NCI-H446 (cell line): ENCODE measurements at regions not wholly inside any gene's neighbourhood (a gene's known extent, or its start where the extent isn't known, plus 50 kb on each side); places are given as distances from the start of the nearest gene placed in this dataset.
"Not testable (repeated sequence)": the region's sequence is repeated elsewhere in the genome, so short reads cannot be mapped to it uniquely, and the experiment has no call there.

ENCODE experiments used
- DNase-seq, 2 experiments: peaks; one replicate each; lab custom pipeline; 2025; lab: John Stamatoyannopoulos, UW

DNA sequence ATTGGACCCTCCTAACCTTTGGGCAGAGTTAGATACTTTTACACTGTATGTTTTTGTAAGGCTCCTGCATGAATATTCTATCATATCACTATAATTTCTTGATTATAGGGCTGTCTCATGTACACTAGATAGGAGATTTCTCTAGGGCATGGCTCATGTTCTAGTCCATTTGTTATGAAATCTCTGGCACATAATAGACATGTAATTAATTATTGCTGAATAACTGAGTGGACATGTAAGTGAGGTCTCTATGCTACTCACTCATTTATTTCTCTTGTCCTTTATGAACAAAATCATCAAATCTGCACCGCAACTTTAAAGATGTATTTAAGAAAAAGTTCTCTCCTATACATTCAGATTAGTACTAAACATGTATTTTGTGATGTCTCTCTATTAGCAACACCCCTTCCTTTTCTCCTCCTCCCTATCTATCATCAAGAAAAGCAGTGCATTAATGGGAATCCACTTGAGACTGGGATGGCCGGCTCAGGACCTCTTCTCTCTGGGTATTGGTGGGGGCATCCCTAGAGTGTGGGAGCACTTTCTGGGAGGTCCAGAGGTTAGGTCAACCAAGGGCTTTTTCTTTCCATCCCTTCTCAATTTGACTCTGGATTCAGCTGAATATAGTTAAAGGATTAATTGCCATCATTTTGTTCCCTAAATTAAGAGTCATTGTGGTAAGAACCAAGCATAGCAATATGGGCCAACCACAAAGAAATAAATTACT lies 168.0 kb upstream of the HMGA2 start:
- no peak for DNase-seq

DNA sequence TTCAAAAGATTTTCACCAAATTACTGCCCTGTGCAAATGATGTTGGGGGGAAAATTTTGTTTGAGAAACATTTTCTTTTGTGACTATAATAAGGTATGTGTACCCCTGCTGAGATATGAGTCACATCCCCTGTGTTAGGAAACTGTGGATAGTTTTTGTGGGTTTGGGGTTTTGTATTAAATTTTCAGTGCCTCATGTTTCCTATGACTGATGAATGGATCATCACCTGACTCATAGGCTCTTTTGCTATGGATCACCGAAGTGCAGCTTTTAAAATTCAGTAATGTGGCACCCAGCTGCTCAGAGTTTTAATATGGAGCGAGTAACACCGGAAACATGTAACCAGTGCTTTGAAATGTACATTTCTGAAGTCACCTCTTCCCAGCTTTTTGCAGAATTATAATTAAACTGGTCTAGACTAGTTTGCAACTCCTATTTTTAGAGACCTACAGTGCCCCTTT lies 167.4 kb upstream of the HMGA2 start:
- DNase-seq: no peak

DNA sequence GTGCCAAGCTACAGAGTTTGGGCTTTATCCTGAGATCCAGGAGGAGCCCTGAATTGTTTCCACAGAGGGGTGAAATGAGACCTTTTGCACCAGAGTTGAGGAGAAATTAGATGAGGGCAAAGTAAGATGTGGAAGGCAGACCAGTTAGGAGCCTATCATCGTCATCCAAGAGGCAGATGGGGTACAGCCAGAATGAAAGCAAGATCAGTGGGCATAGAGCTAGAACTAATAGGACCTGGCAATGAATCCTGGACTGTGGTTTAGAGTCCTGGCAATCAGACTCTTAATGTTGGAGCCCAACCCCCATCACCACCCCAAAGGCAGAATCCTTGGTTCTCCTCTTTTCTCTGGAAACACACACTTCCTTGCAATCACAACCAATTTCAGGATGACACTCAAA lies 166.6 kb upstream of the HMGA2 start:
- DNase-seq: peak in 1 of 2 experiments; percentile 4

DNA sequence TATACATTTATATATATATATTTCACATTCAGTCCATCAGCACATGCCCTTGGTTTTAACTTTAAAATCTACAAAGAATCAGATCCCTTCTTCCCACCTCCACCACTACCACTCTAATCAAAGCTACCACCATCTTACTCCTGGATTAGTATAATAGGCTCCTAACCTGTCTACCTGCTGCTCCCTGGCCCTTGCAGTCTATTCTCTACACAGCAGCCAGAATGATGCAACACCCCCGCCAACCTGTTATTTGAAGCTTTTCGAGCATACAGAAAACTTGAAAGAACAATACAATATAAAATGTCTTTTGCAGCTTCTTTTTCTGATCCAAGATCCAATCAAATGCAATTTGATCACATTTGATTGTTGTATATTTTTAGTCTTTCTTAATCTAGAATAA lies 165.9 kb upstream of the HMGA2 start:
- no peak for DNase-seq

DNA sequence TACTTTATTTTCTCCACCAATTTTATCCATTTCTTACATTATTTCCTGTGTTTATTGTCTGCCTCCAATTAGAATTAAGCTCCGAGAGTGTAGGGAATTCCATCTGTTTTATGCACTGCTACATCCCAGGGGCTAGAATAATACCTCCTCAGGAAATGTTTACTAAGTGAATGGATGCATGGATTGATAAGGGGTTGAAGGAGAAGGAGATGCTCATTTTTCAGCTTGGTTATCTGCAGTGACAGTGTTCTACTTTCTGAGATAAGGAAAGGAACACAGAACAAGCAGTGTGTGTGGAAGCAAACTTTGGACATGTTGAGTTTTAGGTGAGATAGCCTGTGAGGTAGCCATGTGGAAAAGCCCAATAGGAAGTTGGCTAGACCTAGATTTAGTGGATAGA lies 164.6 kb upstream of the HMGA2 start:
- no peak for DNase-seq

DNA sequence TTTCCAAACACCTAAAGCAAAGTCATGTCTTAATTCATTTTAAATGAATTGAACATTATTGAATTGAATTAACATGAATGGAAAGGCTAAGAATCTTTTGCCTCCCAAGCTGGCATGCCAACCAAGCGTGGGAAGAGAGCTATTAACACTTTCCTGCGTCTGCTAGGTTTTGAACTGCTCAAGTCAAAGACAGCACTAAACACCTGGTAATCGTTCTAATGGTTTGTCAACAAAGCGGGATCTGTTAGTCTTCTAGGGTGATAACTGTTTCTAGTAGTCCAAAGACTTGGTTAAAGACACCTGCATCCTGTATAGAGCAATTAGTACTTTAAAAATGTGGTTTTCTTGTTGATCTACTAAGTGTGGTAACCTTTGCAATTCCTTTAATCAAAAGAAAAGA lies 164.2 kb upstream of the HMGA2 start:
- DNase-seq: no peak

DNA sequence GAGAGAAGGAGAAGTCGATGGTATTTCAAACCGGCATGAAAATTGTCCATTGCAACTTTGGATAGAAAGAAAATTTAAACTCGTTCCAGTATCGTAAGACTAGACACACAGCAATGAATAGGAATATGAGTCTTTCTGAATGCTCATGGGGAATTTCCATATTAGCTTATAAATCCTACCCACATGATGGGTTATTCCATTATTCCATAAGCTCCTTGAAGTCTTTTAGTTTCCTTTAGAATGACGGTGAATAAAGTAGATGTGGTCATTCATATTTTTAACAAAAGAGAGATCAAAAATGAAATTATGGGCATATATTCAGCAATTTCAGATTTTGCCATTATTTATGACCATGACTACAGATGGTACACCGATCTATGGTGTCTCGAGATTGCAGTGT lies 163.4 kb upstream of the HMGA2 start:
- DNase-seq: no peak

DNA sequence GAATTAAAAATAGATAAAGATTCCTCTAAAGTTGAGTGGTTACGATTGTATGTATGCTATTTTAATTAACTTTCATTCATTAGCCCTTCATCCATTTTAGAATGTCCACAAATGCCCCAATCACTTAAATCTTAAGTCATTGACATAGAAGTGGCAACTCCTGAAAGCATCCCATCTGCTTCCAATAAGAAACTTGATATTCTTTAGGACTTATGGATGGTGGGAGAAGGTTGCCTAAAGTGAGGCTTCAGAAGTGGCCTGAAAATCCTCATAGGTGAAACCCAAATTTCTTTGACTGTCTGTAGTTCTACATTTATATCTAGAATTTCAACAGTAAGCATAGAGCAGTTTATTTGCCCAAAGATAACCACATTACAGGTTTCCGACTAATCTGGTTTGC lies 161.7 kb upstream of the HMGA2 start:
- no peak for DNase-seq

DNA sequence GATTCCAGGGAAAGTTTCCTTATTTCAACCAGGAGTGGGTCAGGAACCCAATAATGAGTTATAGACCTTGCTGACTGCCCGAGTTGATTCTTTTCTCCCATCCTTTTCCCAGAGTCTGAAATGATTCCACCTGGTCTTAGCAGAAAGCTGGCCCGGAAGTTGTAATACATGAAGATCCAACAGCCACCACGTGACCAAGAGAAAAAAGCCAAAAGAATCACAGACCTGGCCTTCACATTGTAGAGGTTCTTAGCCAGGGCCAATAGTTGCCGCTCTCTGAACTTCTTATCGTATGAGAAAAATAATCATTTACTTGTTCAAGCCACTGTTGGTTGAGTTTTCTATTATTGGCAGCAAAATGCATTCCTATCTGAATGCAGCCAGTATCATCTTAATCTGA lies 161.2 kb upstream of the HMGA2 start:
- no peak for DNase-seq

DNA sequence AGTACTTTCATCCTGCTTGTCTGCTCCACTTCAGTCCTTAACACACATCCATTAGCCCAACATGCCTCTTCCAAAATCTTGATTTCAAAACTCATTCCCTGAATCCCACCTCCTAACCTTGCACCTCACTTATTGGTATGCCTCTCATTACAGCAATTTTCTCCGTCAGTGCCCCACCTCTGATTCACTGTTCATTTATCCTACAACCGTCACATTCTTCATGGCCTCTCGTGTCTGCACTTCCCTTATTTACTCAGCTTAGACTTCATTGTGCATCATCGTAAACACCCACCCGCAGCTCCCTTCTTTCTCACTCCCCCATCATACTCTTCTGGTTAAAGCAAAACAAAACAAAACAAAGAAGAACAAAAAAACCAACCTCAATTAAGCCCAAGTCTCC lies 160.6 kb upstream of the HMGA2 start:
- no peak for DNase-seq

DNA sequence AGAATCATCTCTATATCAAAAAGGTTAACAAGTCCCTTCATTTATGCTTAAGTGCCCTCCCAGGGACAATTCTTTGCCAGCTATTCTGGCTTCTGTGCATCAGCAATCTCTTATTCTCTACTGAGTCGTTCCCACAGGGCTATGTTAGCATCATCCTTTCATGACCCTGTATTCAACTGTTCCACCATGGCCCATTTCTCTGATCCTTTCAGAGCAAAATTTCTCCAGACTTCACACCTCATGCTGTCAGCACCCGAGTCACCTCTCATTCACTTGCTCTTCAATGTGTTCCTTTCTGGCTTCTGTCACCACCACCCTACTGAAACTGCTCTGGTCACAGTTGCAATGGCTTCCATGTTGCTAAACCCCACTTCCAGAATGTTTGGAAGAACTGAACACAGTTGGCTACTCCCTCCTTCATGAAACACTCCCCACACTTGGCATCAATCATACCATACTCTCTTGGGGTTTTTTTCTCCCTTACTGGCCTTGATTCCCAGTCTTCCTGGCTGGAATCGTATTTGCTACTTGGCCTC lies 159.5 kb upstream of the HMGA2 start:
- DNase-seq: no peak

DNA sequence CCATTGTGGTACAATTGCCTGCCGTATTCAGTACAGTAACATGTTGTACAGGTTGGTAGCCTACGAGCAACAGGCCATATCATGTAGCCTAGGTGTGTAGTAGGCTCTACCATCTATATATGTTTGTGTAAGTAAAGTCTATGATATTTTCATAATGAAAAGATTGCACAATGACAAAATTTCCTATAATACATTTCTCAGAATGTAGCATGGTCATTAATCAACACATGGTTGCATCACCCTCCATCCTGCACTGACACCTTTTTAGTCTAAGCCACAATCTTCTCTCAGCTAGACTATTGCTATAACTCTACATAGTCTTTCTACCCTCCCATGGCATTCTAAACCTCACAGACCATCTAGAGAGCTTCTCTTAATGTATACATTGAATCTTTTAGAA lies 158.5 kb upstream of the HMGA2 start:
- no peak for DNase-seq

DNA sequence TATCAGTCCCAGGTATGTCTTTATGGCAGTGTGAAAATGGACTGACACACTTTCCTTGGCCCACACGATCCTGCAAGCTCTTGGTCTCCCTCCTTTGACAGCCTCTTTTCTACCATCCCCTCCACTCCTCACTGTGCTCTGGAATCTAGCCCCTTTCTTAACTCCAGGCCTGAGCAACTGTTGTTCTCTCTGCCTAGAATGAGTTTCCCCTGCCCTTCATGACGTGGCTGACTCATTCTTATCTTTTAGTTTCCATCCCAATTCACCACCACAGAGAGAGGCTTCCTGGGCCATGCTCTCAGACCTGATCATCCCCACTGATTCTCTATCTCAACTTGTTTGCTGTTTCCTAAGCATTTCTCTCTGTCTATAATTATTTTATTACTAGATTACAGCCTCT lies 157.4 kb upstream of the HMGA2 start:
- DNase-seq: no peak

DNA sequence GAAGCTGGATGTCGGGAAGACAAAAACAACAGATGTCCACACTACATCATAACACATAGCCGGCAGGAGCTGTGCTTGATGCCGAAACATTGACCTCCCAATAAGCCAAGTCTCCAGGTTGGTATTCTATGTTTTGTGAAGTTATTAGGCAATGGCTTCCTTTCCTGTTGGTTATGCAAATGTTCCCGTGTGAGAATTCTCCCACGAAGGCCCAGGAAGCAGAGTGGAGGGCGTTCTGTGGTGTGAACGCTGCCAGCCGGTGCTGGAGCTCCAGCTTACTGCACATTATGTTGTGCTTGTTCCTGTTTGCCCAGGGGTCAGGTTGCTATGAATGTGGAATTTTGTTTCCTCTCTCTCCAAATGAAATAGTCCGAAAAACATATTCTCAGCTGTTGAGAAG lies 156.4 kb upstream of the HMGA2 start:
- DNase-seq: no peak

DNA sequence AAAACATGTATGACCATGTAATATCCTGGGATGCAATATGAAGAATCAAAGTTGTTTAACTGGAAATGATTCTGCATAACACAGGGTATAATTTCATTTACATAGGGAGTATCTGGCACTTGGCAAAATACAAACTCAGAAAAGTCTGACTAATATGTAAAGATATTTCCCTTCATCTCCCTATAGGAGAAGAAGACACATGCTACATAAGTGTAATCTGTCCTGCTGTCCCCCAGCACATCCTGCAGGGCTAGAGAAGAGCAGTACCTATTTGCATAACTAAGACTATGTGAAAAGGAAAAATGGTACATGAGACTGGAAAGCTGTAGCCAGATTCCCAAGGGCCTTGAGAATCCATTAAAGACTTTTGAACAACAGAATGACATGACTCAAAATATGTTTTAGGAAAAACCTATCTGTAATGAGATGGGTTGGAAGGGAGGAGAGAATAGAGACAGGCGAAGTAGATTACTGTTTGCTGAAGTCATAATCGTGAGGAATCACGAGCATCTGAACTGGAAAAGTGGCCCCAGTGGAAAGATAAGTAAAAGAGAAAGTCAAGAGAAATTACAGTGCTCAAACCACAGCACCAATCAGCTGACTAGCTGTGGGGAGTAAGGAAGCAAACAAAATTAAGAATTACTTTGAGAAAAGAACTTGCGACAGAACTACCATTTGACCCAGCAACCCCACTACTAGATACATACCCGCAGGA lies 155.1 kb upstream of the HMGA2 start:
- no peak for DNase-seq

DNA sequence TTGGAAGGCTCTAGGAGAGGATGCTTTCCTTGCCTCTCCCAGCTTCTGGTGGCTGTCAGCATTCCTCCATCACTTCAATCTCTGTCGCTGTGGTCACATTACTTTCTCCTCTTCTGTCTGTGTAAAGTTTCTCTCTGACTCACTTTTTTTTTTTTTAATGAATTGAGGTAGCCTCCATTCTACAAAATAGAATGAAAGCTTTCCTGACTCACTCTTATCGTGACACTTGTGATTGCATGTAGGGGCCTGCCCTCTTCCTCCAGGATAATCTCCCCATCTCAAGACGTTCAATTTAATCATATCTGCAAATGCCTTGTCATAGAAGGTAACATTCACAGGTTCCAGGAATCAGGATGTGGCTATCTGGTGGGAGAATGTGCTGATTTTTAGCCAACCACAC lies 153.5 kb upstream of the HMGA2 start:
- no peak for DNase-seq

DNA sequence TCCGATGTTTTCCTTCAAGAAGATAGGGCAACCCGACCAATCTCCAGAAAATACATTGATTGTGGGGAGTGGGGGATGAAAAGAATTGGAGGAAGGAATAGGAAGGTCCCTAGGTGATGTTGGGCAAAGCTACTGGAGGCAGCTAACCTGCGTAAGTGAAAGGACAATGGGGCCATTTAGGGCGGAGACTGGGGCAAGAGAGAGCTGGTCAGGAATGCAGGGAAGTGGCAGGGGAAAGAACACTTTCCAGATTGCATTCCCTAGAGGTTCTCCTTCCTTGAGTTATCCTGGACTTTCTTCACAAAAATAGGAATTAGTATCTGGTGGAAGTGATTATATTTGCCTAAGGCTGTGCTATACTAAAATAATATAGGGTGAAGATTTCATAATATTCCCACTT lies 151.8 kb upstream of the HMGA2 start:
- no peak for DNase-seq

DNA sequence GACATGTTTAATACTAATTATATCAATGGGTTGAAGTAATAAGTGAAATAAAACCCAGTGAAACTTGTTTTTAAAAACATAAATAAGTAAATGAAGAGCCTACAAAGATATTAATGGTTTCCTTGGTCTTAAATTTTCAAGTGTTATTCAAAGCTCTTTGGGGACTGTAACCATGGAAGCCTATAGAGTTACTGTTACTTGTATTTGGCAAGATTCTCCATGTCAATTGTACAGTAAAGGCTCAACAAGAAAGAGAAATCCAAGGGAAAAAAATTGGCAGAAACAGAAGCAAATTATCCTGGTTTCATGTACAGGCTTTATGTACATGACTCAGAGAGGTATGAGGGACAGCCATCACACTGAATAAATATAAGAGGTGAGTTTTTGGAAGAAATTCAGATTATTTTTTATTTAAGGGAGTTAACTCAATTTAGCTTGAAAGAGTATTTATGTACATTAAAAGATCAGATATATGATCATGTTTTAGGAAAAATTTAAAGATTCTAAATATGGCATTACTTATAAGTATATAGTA lies 151.1 kb upstream of the HMGA2 start:
- no peak for DNase-seq

DNA sequence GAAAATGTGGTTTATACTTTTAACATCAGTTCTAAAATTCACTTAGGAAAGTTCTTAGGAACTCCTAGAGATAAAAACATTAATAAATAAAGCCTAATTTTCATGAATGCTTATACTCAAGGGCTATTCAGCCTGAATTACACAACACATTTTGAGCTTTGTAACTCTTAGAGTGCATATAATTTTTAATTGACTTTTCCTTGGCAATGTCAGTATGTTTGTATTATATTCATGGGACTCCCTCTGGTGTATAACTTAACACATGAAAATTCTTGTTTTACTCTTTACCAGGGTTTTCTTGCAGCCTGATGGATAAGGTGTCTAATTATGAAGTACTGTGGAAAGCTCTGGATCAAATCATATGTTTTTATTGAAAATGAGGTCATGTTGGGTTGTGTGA lies 150.6 kb upstream of the HMGA2 start:
- DNase-seq: no peak

DNA sequence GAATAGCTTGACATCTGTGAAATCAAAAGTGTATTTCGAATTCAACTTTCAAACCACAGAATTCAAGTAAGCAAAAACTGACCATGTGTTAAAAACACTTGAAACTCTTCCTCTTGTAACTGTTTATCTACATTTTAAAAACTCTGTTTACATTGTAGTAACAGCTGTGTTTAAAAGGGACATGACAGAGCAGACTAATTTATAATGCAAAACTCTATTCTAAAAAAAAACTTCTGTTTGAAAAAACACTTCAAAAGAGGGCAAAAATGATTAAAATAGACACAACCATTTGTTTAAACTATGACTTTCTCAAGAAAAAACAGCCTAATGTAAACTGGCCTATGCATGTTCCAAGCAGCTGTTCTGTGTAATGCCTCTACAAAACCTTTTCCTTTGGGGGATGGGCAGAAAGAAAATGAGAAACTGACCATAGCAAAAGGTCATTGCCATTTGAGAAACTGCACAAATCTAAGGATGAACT lies 149.1 kb upstream of the HMGA2 start:
- no peak for DNase-seq

DNA sequence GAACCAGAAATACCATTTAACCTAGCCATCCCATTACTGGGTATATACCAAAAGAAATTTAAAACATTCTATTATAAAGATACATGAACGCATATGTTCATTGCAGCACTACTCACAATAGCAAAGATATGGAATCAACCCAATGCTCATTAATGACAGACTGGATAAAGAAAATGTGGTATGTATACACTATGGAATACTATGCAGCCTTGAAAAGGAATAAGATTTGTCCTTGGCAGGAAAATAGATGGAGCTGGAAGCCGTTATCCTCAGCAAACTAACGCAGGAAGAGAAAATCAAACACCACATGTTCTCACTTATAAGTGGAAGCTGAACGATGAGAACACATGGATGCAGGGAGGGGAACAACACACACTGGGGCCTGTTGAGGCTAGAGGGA lies 146.1 kb upstream of the HMGA2 start:
- DNase-seq: not testable (repeated sequence)

DNA sequence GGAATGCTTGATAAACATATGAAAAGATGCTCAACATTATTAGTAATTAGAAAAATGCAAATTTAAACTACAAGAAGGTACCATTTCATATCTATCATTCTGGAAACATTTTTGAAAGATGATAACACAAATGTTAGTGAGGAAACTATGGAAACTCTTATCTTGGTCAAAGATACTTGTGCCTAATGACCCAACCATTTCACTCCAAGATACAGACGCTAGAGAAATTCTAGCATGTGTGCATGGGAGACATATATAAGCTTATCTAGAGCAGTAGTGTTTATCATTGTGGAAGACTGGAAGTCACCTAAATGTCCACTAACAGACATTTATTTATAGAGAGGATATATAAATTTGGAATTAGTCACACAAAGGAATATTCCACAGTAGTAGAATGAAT lies 143.1 kb upstream of the HMGA2 start:
- no peak for DNase-seq

DNA sequence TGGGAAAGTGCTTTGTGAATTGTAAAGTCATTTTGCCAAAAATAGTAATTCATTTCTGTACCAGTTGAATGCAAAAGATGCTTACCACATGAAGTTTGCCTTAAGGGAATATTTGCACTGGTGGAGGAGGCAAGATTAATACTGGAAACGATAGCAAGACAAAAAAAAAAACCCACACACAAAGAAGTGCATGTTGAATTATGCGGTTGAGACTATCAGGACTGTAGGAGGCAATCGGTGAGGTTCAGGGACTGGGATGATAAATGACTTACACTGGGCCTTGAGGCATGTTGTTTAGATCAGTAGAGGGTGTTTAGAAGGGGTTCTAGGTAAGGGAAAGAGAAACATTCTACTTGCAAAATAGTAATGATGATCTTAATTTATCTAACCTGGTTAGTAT lies 142.2 kb upstream of the HMGA2 start:
- DNase-seq: no peak
